ENCODE measurements at regions not wholly inside any gene's neighbourhood (a gene's known extent, or its start where the extent isn't known, plus 50 kb on each side); places are given as distances from the start of the nearest gene placed in this dataset.

DNA sequence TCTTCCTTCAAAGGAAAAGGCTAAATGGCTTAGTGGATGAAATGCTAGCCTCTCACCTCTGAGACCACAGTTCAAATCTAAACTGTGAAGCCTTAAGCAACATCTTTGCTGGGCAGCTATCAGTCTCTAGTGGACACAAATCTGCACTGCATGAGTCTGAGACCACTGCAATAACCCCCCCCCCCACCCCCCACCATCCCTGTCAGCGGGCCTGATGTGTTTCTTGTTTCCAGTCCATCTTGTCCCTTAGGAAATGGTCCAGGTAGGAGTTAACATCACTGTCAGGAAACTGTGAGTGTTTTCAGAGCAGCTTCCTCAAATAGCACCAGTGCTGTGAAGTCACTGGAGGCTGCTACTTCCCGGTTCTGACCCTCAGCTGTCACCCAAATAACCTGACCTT is 140.6 kb upstream of the TMCO5A start:
- no peak for DNase-seq (ENCODE audit: insufficient read length, low spot score)

GRCh38 chr15:37794947-37795346 is 139.5 kb upstream of the TMCO5A start:
- no peak for DNase-seq (ENCODE audit: insufficient read length, low spot score)
- no peak for FAIRE-seq
- TF ChIP-seq, protein P1, sequence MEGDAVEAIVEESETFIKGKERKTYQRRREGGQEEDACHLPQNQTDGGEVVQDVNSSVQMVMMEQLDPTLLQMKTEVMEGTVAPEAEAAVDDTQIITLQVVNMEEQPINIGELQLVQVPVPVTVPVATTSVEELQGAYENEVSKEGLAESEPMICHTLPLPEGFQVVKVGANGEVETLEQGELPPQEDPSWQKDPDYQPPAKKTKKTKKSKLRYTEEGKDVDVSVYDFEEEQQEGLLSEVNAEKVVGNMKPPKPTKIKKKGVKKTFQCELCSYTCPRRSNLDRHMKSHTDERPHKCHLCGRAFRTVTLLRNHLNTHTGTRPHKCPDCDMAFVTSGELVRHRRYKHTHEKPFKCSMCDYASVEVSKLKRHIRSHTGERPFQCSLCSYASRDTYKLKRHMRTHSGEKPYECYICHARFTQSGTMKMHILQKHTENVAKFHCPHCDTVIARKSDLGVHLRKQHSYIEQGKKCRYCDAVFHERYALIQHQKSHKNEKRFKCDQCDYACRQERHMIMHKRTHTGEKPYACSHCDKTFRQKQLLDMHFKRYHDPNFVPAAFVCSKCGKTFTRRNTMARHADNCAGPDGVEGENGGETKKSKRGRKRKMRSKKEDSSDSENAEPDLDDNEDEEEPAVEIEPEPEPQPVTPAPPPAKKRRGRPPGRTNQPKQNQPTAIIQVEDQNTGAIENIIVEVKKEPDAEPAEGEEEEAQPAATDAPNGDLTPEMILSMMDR (IDR thresholded peaks at IDR 0.05; ENCODE audit: insufficient read depth, missing control alignments), result no peak

More for the DNA sequence above, 140.6 kb upstream of the TMCO5A start:
- TF ChIP-seq, protein P1 (IDR thresholded peaks at IDR 0.05; ENCODE audit: insufficient read depth, missing control alignments), result no peak
- FAIRE-seq, result no peak

GRCh38 chr15:37801529-37801928 is 132.9 kb upstream of the TMCO5A start:
- DNase-seq (ENCODE audit: insufficient read length, low spot score) (no peak), FAIRE-seq (no peak)
- TF ChIP-seq, protein P1 (IDR thresholded peaks at IDR 0.05; ENCODE audit: insufficient read depth, missing control alignments), result no peak

DNA sequence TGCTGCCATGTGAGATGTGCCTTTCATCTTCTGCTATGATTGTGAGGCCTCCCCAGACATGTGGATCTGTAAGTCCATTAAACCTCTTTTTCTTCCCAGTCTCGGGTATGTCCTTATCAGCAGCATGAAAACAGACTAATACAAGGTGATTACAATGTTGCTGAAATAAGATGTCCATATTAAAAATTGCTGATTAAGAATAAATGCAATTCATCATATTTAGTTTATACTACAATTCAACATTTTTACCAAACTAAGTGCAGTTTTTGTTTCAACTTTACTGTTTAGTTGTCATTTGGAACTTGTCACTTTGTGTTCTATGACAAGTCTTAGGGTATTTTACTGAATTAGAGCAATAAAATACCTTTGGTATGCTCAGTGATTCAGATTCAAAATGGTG is 127.6 kb upstream of the TMCO5A start:
- FAIRE-seq (no peak), DNase-seq (ENCODE audit: insufficient read length, low spot score) (no peak)
- TF ChIP-seq, protein P1 (IDR thresholded peaks at IDR 0.05; ENCODE audit: insufficient read depth, missing control alignments), result no peak

DNA sequence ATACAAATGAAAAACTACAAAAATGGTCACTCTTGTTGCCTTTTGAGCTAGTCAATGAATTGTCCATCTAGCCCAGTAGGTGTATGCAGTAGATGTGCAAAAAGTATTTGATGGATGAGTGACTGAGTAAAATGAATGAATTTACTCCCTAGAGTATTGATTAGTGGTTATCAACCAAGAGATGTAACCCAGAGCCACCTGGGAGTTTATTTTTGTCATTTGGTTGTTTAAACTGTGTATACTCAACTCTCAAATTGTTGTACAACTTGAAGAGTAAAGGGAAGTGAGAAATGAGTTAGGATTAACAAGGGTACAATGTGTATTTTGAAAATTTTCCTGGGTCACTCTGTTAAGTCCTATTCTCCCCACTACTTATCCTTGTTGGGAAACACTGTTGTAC is 124.1 kb upstream of the TMCO5A start:
- DNase-seq (ENCODE audit: insufficient read length, low spot score), result no peak
- no peak for FAIRE-seq
- TF ChIP-seq, protein P1 (IDR thresholded peaks at IDR 0.05; ENCODE audit: insufficient read depth, missing control alignments), result no peak

GRCh38 chr15:37813306-37813705 is 121.1 kb upstream of the TMCO5A start:
- TF ChIP-seq, protein P1 (IDR thresholded peaks at IDR 0.05; ENCODE audit: insufficient read depth, missing control alignments), result no peak

GRCh38 chr15:37814847-37815515 is 119.5 kb upstream of the TMCO5A start:
- no peak for DNase-seq (ENCODE audit: insufficient read length, low spot score)

More at GRCh38 chr15:37813306-37813705, 121.1 kb upstream of the TMCO5A start:
- DNase-seq (ENCODE audit: insufficient read length, low spot score) (no peak), FAIRE-seq (no peak)

More at GRCh38 chr15:37814847-37815515, 119.5 kb upstream of the TMCO5A start:
- TF ChIP-seq, protein P1 (IDR thresholded peaks at IDR 0.05; ENCODE audit: insufficient read depth, missing control alignments), result no peak
- no peak for FAIRE-seq

All from D721Med (cell line).